GM18873 (cell line): ENCODE measurements at regions not wholly inside any gene's neighbourhood (a gene's known extent, or its start where the extent isn't known, plus 50 kb on each side); places are given as distances from the start of the nearest gene placed in this dataset.

ENCODE experiments used
- ATAC-seq: cut with Tn5 transposase; IDR thresholded peaks from one replicate; pipeline ENCODE4 v1.9.1; 2021; ENCODE audit warnings: mild to moderate bottlenecking, moderate library complexity, moderate number of reproducible peaks; ENCODE audit not compliant: unreplicated experiment, low FRiP score

DNA sequence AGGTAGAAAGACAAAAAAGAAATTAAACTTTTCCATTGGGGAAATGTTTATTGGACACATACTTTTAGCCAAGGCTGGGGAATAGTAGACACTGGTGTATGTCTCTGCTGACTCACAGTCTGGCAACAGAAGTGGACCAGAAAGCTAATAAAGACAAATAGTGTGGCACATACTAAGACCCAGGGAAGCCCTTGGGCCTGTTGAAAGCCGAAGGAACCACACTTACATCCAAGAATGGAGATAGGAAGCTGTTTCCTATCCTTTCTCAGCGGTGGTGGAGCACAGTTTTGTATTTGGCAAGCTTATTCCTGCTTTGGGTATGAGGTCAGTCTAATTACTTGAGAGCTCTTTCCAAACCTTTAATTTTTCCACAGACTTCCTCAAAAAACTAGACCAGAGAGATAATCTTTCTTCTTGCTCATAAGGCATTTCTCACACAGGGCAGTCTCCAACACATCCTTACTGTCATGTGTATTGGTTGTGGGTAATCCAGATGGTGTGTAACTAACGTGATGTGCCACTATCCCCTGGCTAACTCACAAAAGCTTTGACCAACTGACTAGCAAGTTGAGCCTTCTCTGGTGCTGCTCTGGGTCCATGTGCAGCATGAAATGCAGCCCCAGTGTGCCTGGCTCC lies 279.1 kb upstream of the IGF1R start:
- no peak for ATAC-seq

DNA sequence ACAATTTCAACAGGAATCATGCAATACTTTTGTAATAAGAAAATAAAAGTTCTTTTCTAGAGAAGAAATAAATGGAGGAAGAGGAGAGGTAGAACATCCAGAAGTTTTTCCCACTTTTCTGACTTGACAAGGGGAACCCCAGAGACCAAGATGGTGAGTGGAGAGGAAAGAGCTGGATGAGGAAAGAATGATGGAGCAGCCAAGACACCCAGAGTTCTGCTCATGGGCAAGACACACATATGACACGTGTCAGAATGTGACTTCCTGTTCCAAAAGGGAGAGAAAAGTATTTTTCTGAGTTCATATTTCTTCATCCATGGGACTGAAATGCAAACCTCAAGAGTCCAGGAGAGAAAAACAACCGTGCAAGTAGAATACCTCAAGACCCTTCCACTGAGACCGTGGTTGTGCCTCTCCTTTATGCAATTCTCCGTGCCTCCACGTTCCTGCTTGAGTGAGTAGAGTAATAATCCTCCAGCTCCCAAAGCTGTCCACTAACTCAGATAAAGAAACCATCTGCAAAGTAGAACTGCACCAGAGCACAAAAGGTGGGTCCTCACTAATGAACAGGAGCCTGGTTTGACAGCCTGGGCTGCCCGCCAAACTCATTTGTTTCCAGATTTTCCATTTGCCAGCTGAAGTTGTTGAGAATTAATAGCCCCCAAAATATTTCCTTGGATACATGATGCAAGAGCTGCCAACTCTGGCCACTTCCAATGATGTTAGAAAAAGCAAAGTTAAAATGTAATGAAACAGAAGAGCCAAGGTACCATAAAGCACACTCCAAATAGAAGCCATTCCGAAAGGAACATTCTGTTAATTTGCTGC lies 272.6 kb upstream of the IGF1R start:
- no peak for ATAC-seq

DNA sequence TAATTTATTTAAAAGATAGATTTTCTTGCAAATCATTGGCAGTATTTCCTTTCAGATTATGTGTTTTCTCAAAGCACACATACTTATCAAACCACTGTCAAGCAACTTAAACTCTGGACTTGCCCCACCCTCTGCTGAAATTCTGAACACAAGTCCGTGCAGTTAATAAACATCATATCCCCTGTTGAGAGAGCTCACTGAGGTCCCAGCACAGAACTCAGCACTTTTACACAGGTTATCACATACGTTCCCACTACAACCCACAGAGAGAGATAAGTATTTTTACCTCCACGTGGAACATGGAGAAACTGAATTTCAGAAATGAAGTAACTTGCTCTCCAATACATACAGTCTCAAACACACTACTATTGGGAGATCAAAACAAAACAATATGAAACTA lies 267.6 kb upstream of the IGF1R start:
- ATAC-seq: no peak

GRCh38 chr15:98381446-98381845 lies 266.9 kb upstream of the IGF1R start:
- no peak for ATAC-seq

DNA sequence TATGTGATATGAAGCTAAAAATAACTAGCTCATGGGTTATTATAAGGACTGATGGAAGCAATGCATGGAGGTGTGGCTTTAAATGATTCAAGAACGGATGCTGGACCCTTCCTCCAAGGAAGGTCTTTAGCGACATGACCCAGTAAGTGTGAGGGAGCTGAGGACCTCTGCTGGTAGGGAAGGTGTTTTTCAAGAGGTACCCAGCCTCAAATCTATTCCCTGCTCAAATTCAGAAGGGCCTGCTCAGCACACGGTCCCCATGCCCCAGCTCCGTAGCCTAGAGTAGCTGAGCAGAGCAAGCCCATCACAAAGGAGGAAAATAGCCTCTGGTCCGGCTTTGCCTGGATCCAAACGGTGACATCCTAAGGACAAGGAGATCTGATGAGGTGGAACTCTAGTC lies 266.2 kb upstream of the IGF1R start:
- ATAC-seq: no peak

DNA sequence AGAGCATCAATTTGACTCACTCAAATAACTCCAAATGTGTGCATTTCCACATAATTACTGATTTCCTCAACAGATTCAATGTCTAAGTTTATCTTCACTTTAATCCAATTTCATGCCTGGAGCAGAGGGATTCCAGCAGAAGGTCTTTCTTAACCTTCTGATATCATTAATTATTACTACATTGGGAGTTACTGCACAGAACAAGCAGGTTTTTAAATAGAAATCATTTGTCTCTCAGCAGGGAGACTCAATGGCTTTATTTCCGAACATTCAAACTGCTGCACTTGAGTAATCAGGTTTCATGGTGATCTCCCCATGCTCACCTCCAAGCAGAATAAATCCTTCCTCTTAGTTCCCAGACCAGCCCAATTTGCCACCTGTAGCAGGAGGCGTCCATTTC lies 264.8 kb upstream of the IGF1R start:
- no peak for ATAC-seq

DNA sequence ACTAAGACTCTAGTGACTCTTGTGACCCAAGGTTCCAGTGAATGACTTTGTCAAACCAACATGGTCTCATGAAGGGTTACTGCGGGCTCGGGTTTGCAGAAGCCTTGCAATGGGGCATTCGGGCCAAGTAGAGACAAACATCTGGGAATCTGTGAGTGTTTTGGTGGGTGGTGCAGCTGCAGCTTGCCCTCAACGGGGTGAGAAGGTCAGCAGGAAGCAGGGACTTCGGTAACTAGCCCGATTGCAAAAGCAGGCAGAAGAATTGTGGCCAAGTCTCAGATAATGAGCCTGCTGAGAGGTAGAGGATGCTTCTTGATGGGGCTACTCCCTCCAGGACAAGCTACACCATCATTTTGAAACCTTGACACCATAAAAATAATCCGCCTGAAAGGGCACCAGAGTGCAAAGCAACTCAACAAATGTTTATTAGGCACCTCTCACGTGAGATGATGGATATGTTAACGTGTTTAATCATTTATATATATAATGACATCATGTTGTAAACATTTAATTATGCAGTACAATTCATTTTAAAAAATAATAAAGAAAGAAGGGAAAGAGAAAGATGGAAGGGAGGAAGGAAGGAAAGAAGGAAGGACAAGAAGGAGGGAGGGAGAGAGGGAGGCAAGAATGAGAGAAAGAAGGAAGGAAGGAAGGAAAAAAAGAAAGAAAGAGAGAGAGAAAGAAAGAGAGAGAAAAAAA lies 263.9 kb upstream of the IGF1R start:
- no peak for ATAC-seq

GRCh38 chr15:98385752-98386381 lies 262.5 kb upstream of the IGF1R start:
- ATAC-seq: no peak

DNA sequence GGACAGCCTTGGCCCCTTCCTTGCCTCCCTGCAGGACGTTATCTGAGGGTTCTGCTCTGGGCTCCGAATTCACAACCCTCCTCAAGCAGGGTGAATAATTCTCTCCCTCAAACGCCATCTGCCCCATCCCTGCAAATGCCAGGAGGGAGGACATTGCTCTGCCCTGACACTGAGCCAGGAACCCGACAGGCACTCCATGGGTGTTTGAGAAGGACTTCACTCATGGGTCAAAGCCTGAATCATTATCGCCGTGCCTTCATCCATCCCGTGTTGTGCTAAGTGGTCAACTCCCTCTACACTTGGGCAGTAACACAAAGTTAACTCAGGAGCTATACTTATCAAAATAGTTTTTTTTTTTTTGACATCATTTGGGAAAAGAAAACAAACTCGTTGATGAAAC lies 261.8 kb upstream of the IGF1R start:
- ATAC-seq: no peak

DNA sequence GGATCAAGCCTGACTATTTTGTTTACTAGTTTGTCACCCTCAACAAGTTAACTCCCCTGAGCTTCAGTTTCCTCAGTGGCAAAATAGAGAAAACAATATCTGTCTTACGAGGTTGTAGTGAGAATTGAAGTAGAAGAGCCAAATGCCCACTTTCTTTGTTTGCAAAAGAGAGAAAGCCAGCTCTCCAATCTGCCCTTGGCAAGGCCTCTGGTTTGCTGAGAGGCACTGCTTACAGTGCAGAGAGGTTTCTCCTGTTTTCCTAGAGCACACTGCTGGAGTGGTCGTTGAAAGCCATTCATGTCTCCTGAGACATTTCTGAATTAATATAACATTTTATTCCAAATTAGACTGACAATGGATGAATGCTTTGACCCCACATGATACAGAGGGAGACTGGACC lies 260.5 kb upstream of the IGF1R start:
- no peak for ATAC-seq

GRCh38 chr15:98390946-98391530 lies 257.3 kb upstream of the IGF1R start:
- no peak for ATAC-seq

GRCh38 chr15:98391568-98391967 lies 256.8 kb upstream of the IGF1R start:
- ATAC-seq: no peak

- ATAC-seq: no peak
These were observed 254.9 kb upstream of the IGF1R start for GRCh38 chr15:98393471-98393870.

- no peak for ATAC-seq
These were observed 253.8 kb upstream of the IGF1R start for GRCh38 chr15:98394546-98394945.

GRCh38 chr15:98395974-98396610 lies 252.2 kb upstream of the IGF1R start:
- no peak for ATAC-seq

DNA sequence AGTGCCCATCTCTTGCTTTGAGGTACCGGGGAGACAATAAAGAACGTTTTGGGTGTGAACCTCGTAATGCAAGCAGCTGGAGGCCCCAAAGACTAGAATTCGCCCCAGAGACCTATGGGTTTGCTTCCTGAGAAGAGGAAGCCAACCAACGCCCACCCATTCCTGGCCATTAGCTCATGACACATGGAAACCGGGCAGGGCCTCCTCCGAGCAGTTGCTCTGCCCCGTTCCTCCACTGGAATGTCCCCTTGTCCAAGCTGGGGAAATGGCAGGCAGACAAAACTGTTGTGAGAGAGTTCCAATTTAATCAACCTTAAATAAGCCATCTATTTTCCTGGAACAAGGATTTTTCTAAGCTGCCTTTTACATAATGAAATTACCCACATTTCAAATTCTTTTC lies 250.9 kb upstream of the IGF1R start:
- no peak for ATAC-seq

GRCh38 chr15:98398056-98398455 lies 250.3 kb upstream of the IGF1R start:
- ATAC-seq: no peak

DNA sequence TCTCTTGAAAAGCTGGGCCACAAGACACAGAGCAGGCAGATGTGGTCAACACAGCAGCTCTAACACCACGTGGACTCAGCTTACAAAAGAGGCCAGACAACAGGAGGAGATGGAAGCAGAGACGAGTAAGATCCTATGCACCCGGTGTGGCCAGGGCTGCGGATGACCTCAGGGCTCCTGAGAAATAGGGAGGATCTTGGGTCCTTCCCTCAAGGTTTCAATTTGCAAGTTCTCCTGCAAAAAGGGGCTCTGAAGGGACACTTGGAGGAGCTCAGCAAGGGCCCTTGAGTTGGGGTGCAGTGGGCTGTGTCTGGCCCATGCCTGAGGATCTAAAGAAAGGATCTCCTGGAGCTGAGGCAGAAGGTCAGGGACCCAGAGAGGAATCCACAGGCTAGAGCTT lies 249.5 kb upstream of the IGF1R start:
- no peak for ATAC-seq

GRCh38 chr15:98400120-98400519 lies 248.2 kb upstream of the IGF1R start:
- ATAC-seq: no peak

GRCh38 chr15:98401029-98401428 lies 247.3 kb upstream of the IGF1R start:
- ATAC-seq: no peak
